ENCODE measurements at regions not wholly inside any gene's neighbourhood (a gene's known extent, or its start where the extent isn't known, plus 50 kb on each side); places are given as distances from the start of the nearest gene placed in this dataset.

- FAIRE-seq (no peak), DNase-seq (ENCODE audit: insufficient read length, low spot score) (no peak)
- no peak for TF ChIP-seq CTCF (IDR thresholded peaks at IDR 0.05; ENCODE audit: insufficient read depth, missing control alignments)
Observed at GRCh38 chr7:27420702-27421101, 178.1 kb downstream of the EVX1 start.

GRCh38 chr7:27423290-27423689, 180.7 kb downstream of the EVX1 start:
- FAIRE-seq (no peak), DNase-seq (ENCODE audit: insufficient read length, low spot score) (no peak)
- no peak for TF ChIP-seq CTCF (IDR thresholded peaks at IDR 0.05; ENCODE audit: insufficient read depth, missing control alignments)

GRCh38 chr7:27423821-27424220, 181.2 kb downstream of the EVX1 start:
- no peak for FAIRE-seq
- TF ChIP-seq CTCF (IDR thresholded peaks at IDR 0.05; ENCODE audit: insufficient read depth, missing control alignments), result no peak
- no peak for DNase-seq (ENCODE audit: insufficient read length, low spot score)

- no peak for FAIRE-seq
- no peak for DNase-seq (ENCODE audit: insufficient read length, low spot score)
- no peak for TF ChIP-seq CTCF (IDR thresholded peaks at IDR 0.05; ENCODE audit: insufficient read depth, missing control alignments)
Observed at GRCh38 chr7:27424231-27424630, 181.6 kb downstream of the EVX1 start.

GRCh38 chr7:27424749-27425148, 182.1 kb downstream of the EVX1 start:
- no peak for TF ChIP-seq CTCF (IDR thresholded peaks at IDR 0.05; ENCODE audit: insufficient read depth, missing control alignments)
- DNase-seq (ENCODE audit: insufficient read length, low spot score), result no peak
- no peak for FAIRE-seq

GRCh38 chr7:27427416-27427815, 184.8 kb downstream of the EVX1 start:
- DNase-seq (ENCODE audit: insufficient read length, low spot score), result no peak
- no peak for FAIRE-seq
- TF ChIP-seq CTCF (IDR thresholded peaks at IDR 0.05; ENCODE audit: insufficient read depth, missing control alignments), result no peak

- no peak for DNase-seq (ENCODE audit: insufficient read length, low spot score)
- TF ChIP-seq CTCF (IDR thresholded peaks at IDR 0.05; ENCODE audit: insufficient read depth, missing control alignments), result no peak
- FAIRE-seq, result no peak
Observed at GRCh38 chr7:27430105-27430504, 187.5 kb downstream of the EVX1 start.
